Thyroid gland (tissue), 4 donors: ENCODE measurements at regions not wholly inside any gene's neighbourhood (a gene's known extent, or its start where the extent isn't known, plus 50 kb on each side); places are given as distances from the start of the nearest gene placed in this dataset.

Experiments
- DNase-seq, 2 donors: peaks; one replicate each; pipeline ENCODE4 v3.0.0-alpha.2; 2019
- H3K27ac ChIP-seq, 3 donors: fragments of 200-600 bp; sonication (generic); 1 replicate in 2 of 3; 2 replicates in 1 of 3; pipeline ENCODE4 v1.5.1; 2016 to 2019; ENCODE audit warnings: mild to moderate bottlenecking in 1 of 3, moderate library complexity in 1 of 3
- H3K27me3 ChIP-seq: fragments of 200-600 bp; sonication (generic); one replicate; pipeline ENCODE4 v1.5.1; 2019
- H3K36me3 ChIP-seq, 2 donors: fragments of 200-600 bp; sonication (generic); one replicate each; pipeline ENCODE4 v1.5.1; 2016 to 2019
- H3K4me1 ChIP-seq, 2 donors: fragments of 200-600 bp; sonication (generic); one replicate each; pipeline ENCODE4 v1.5.1; 2017 to 2019
- H3K4me3 ChIP-seq, 3 donors: fragments of 200-600 bp; sonication (generic); replicated peaks in 1 of 3; 1 replicate in 2 of 3; 2 replicates in 1 of 3; pipeline ENCODE4 v1.5.1; 2016; ENCODE audit warnings: mild to moderate bottlenecking in 1 of 3
- H3K9me3 ChIP-seq: fragments of 200-600 bp; sonication (generic); one replicate; pipeline ENCODE4 v1.5.1; 2017
- CTCF ChIP-seq, 6 experiments: fragments of 200-600 bp in 3 of 6; fragments of 450-650 bp in 3 of 6; sonication (generic) in 3 of 6; IDR thresholded peaks; one replicate each; pipeline ENCODE4 v1.5.1; 2016 to 2019; ENCODE audit warnings: antibody characterized with exemption in 6 of 6, mild to moderate bottlenecking in 2 of 6, inconsistent platforms in 1 of 6, moderate library complexity in 1 of 6
- POLR2A ChIP-seq, 2 donors: fragments of 450-650 bp; IDR thresholded peaks; one replicate each; pipeline ENCODE4 v1.6.1; 2017; ENCODE audit warnings: antibody characterized with exemption in 2 of 2, mild to moderate bottlenecking in 2 of 2, moderate library complexity in 1 of 2
- WGBS, 2 donors: methylation state at CpG; one replicate each; pipeline ENCODE4 v1.1.5; 2017; 5-methylcytosine and 5-hydroxymethylcytosine counted together
- intact Hi-C: fragments of 100-400 bp; cut with DNase I; formaldehyde crosslinking; loops from one replicate; pipeline ENCODE4 v1.15.1; 2023

DNA sequence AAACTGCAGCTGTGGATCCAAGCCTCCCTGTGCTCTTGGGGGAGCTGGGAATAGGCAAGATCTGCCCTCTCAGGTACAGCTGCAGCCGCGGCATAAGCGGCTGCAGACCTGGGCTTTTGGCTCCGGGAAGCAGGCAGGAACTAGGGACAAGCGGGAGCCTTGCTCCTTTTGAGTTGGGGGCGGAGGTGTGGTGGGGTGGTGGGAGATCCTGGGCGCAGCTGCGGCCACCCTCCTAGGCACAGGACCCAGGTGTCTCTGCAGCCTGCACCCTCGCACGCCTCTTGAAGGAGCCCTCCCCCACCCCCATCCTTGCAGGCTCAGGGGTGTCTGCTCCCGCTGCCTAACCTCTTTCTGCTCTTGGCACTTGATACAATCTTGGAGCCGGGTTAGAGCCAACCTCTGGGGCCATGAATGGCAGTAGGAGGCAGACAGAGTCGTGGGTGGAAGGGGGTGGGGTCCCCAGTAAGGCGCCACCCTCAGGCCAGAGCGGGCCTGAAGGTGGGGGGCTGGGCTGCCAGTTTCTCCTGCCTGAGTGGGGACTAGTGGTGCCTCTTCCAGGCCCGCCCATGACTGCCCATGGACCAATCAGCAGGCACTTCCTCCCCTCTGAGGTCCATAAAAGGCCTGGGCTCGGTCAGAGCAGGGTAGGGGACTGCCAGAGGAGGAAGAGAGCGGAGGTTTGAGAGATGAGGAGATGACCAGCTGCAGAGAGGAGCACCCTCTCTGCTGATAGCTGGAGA, 267.6 kb upstream of the TNC start:
- Histone ChIP-seq H3K9me3 (no peaks in the 10 kb centered on the region), H3K27me3 (no peaks in the 10 kb centered on the region), H3K4me3 (no peak overlapping the region), H3K4me1 (no peaks in the 10 kb centered on the region), H3K27ac (no peak overlapping the region), H3K36me3 (no peaks in the 10 kb centered on the region)
- no peak for DNase-seq
- intact Hi-C loops = no loop called here
- TF ChIP-seq POLR2A (IDR thresholded peaks at IDR 0.05) (no peak), CTCF (IDR thresholded peaks at IDR 0.05) (no peak)
- 81 to 93% methylated on average over 6 to 15 of the region's 18 CpGs for WGBS, 2 donors

GRCh38 chr9:115386963-115387770, 269.2 kb upstream of the TNC start:
- TF ChIP-seq CTCF (IDR thresholded peaks at IDR 0.05) (no peak), POLR2A (IDR thresholded peaks at IDR 0.05) (no peak)
- intact Hi-C loops = no loop called here

GRCh38 chr9:115391168-115391825, 273.3 kb upstream of the TNC start:
- no peak for DNase-seq
- WGBS, 2 donors = 81 to 86% methylated on average over 4 of the region's 4 CpGs
- Histone ChIP-seq H3K36me3 (no peaks in the 10 kb centered on the region), H3K9me3 (no peaks in the 10 kb centered on the region), H3K27ac (no peak overlapping the region), H3K27me3 (no peaks in the 10 kb centered on the region), H3K4me3 (no peak overlapping the region), H3K4me1 (no peaks in the 10 kb centered on the region)
- intact Hi-C loops = no loop called here
- TF ChIP-seq CTCF (IDR thresholded peaks at IDR 0.05) (no peak), POLR2A (IDR thresholded peaks at IDR 0.05) (no peak)

More at GRCh38 chr9:115386963-115387770, 269.2 kb upstream of the TNC start:
- DNase-seq = no peak
- Histone ChIP-seq H3K36me3 (no peaks in the 10 kb centered on the region), H3K27me3 (no peaks in the 10 kb centered on the region), H3K4me3 (no peak overlapping the region), H3K9me3 (no peaks in the 10 kb centered on the region), H3K4me1 (no peaks in the 10 kb centered on the region), H3K27ac (no peak overlapping the region)
- WGBS, 2 donors = 51 to 60% methylated on average over 2 of the region's 2 CpGs

DNA sequence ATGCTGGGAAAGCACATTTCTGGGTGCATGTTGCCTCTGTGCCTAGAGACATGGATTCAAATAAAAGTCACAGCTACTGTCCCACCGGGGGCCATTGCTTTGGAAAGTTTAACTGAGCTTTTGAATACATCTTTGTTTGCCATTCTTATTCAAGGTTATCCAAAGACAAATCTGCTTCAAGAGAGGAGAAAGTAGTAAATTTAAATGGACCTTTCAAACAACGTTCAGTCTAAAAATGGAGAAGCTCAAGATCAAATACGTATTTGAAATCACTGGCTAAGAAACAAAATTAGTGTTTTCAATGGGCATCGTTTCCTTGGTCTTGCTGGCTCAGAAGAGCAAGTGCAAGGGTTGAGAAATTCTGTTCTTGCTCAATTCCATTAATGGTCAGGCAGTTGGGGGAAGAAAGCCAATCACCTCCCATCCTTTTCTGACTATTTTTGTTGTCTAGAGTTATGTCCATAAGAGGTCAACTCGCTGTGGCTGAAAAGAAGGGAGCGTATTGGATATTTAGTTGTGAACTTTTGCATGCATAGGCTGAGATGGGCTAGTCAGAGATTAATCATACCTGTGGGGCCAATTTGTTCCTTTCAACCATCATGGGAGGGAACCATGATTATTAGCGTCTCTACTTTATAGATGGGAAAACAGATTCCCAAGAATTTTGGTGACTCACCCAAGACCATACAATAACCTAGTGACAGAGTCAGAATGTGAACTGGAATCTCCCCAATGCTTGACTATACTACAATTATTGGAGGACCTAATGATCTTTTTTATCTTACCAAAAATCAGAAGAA, 276.2 kb upstream of the TNC start:
- intact Hi-C loops = no loop called here

More for the DNA sequence above, 276.2 kb upstream of the TNC start:
- DNase-seq = no peak
- WGBS, 2 donors = 80 to 83% methylated on average over 7 of the region's 7 CpGs
- no peaks in the 10 kb centered on the region for H3K9me3 ChIP-seq
- no peaks in the 10 kb centered on the region for H3K4me1 ChIP-seq
- H3K36me3 ChIP-seq = no peaks in the 10 kb centered on the region
- TF ChIP-seq CTCF (IDR thresholded peaks at IDR 0.05) (no peak), POLR2A (IDR thresholded peaks at IDR 0.05) (no peak)
- no peak overlapping the region for H3K27ac ChIP-seq
- no peak overlapping the region for H3K4me3 ChIP-seq
- H3K27me3 ChIP-seq = no peaks in the 10 kb centered on the region
